GM21390 (cell line): ENCODE measurements at regions not wholly inside any gene's neighbourhood (a gene's known extent, or its start where the extent isn't known, plus 50 kb on each side); places are given as distances from the start of the nearest gene placed in this dataset.

Source experiments
- ATAC-seq: cut with Tn5 transposase; IDR thresholded peaks from one replicate; pipeline ENCODE4 v1.9.1; 2021; ENCODE audit not compliant: unreplicated experiment

DNA sequence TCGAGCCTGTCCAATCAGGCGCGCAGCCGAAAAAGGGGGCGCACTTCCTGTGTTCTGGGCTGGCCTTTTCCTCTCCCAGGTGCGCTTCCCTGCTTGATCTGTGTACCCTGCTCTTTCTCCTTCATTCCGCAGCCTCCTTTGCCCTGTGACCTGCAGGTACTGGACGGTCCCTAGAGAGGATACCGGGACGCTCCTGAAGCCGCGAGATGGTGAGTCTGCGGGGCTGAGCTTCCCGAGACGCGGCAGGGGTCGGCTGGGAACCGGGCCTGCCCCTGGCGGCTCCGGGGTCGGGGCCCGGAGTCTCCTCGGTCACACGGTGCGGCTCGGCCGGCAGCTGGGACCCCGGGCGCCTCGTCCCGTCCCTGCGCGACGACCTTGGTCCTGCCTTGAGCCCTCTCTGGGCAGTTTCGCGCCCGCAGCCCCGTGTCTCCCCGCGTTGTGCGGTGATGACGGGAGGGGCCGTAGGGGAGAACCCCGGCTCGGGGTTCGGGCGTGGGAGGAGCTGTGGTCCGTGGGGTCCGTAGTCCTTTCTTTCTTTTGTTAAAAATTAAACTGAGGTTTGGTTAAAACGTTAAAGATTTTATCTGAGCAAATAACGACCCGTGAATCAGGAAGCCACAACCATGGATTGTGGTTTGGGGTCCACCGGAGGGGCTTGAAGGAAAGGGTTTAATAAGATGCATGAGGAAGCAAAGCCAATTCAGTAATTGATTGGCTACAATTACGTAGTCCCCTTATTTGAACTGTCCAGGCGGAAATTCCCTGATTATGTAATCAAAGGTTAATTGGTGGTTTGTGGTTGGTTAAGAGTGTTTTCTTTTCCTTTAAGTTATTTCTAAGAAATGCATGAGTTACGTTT is 172.8 kb upstream of the ZNF267 start:
- peak; percentile 91 for ATAC-seq

DNA sequence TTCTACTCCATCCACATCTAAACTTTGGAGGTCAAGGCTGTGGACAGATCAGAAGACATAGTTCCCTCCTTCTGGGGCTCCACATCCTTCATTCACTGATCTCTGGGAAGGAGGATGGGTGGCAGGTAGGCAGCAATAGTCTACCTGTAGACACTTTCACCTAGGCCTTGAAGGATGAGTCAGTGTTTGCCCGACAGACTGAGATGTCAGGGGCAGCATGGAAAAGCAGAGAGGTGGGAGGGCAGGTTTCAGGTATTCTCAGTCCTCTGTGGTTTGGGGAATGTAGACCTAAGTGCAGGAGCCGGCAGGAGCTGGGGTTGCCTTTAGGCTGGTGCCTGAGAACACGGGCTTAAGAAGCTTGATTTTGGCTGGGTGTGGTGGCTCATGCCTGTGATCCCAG is 171.9 kb upstream of the ZNF267 start:
- no peak for ATAC-seq

DNA sequence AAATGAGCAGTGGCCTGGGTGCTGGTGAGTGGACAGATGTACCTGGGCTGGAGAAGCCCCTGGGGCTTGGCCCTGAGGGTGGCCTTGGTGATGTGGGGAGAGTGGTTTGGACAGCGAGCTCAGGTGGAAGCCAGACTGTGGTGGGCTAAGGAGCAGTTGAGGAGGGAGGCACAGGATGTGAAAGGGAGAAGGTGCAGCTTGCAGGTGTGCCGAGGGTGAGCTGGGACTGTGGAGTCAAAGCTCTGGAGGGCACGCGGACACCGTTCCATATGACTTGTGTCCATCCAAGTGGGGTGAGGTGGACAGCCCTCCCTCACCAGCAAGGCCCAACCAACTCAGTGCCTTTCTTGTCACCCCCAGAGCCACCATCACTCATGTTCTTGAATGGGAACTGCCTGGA is 170.8 kb upstream of the ZNF267 start:
- no peak for ATAC-seq

DNA sequence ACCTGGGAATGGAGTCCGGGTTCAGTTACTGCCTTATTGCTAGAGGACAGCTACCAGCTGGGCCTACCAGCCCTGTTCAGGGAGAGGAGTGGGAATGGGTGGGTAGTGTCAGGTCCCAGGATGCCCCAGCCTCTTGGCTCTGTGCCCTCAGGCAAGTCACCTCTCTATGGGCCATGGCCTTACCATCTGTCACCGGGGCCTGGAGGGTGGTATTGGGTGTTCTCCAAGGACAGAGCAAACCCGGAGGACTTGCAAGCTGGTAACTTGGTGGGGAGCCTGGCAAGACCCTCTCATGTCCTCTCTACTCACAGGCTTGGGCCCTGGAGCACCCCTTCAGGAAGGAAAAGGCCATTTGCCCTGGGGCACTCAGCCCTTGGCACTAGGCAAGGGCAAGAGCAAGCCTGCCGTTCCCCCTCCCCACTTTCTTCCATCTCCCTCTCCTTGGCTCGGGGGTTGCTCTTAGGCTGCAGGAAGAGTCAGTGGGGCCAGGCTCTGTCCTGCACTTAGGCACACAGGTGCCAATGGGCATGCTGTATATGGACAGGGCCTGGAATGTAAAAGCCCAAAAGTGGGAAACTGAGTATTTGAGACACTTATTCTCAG is 170.0 kb upstream of the ZNF267 start:
- ATAC-seq: no peak

DNA sequence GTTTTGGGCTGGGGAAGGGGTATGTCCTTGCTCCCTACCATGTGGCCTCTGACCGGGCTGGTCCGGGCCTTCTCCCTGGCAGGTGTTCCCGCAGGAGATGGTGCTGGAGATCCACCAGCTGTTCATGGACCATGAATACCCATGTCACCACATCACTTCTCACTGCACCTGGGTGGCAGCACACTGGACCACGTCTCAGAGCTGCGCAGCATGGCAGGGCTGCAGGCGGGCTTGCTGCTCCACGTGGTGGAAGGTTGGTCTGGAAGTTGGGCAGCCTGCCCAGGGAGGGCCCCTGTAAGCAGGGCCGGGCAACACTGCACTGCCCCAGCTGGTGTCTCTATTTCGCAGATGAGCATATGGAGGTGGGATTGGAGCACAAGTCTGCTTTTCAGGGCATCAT is 169.5 kb upstream of the ZNF267 start:
- no peak for ATAC-seq

DNA sequence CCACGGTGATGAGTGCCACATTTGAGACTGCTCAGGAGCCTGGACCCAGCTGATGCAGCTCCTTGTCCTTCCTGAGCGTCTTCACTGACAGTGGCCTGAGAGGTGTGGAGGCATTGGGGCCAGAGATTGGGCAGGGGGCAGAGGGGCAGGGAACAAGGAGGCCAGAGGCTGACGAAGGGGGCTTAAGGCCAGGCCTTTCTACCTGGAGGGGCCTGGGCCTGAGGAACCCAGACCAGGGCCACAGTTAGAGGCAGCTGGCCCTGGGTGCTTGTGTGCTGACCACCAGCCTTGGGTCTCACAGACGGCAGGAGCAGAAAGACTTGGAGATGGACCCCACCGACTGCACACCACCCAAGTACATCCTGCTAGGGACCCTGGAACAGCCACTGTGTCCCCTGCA is 168.2 kb upstream of the ZNF267 start:
- ATAC-seq: no peak

DNA sequence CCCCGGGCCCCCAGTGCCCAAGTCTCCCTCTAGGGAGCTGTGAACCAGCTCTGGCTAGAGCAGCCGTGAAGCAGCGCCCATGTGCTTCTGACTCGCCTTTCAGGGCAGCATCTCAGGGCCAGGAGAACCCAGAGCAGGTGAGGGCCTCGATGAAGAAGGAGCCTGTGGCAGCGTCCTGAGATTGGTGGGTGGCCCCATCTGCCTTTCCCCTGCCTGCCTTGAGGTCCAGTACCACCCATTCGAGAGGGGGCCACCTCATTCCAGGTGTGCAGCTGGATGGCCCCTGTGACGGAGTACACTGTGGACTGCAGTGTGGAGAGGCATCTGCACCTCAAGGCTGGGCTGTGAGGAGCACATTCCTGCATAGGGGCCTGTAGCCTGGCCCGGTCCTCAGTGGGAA is 167.3 kb upstream of the ZNF267 start:
- ATAC-seq: no peak

DNA sequence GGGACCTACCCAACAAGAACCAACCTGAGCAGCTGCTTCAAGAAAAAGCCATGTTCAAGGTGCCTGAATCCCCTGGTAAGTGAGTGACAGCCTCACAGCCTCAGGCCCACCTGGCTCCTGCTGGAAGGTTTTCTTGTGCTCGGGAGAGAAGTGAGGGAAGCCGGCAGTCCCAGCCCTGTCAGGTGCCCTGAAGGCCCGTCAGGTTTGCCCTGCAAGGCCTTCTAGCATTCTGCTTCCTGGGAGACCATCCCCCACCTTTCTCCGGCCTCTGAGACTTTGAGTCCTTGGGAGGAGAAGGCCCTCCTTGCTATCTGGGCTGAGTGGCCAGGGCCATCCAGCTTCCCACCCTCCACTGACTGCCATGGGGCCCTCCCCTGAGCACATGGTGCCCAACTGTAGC is 166.7 kb upstream of the ZNF267 start:
- no peak for ATAC-seq

DNA sequence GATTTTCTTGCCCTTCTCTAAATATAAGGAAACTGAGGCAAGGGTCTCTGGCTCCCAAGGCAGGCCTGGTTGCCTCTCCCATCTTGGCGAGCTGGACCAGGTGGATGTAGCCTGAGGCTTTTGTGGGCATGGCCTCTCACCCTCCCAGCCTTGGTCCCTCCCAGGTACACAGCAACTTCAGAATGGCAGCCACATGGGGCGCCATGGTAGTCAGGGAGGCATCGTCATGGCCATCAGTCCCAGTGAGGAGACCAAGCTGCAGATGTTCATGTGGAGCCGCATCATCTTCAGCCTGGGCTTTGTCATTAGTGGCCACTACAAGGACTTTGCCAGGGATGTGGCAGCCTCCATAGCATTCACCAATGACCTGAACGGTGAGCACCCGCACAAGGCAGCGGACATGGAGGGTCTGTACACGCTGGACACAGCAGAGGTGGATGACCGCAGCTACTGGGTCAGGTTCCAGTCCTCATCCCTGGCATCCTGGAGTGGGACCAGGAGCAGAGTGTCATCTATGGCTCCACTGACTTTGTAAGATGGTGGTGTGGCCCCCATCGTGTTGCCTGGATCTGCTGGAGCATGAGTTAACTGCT is 165.8 kb upstream of the ZNF267 start:
- ATAC-seq: no peak

DNA sequence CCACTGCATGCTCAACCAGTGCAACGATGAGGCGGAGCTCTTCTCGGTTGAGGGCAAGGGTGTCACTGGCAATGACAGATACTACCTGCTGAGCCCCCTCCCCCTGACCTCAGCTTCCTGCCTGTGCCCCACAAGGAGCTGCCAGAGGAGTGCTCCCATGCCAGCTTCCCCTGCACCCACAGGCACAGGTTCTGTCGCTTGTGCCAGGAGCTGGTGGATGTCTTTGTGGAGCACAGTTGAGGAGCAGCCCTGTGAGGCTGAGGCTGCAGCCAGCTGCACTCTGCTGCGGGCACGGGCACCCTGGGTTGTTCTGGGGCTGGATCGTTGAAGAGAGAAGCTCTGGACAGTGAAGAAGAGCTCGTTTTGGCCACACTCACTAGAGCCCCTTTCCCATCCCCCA is 165.3 kb upstream of the ZNF267 start:
- no peak for ATAC-seq

DNA sequence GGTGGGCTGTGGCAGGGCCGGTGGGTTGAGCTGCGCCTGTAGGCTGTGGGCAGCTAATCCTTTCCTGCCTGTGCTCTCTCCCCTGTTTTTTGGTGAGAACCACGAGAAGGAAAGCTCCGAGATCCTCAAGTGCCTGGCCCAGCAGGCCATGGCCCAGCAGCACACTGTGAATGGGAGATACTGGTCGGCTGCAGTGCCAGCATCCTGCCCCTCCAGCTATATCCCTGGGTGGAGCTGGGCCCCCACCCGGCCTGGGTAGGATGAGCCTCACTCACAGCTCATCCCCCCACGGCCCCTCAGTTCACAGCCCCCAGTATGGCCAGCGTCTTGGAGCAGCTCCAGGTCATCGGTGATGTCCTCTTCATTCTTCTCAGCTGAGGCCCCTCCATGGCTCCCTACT is 164.4 kb upstream of the ZNF267 start:
- ATAC-seq: no peak

DNA sequence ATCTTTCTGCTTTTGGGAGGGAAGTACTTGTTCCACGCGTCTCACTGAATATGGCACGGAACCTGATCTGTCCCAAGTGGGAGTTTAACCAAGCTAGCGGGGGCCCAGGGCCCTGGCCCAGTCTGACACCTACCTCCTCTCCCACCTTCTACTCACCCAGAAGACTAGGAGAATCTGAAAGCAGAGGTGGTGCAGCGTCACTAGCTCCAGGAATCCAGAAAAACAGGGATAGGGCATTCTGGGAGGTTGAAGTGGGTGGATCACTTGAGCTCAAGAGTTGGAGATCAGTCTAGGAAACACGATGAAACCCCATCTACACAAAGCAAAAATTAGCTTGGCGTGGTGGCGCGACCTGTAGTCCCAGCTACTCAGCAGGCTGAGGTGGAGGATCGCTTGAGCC is 163.5 kb upstream of the ZNF267 start:
- no peak for ATAC-seq

DNA sequence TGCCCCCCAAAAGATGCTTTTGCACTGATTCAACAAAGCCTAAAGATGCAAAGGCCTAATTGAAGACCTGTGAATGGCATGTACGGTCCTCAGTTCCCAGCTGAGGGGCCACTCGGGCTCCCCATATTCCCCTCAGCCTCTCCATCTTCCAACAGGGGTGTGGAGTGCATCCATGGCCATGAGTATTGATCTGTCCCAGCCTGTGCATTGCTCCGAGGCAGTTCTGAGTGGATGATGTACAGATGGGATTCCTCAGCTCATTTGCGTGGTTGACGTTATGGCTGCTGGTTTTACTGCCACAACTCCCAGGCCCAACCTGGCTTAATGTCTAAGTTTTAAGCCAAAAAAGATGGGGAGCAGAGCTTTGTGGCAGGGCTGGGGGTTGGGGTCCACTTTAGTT is 162.7 kb upstream of the ZNF267 start:
- no peak for ATAC-seq

DNA sequence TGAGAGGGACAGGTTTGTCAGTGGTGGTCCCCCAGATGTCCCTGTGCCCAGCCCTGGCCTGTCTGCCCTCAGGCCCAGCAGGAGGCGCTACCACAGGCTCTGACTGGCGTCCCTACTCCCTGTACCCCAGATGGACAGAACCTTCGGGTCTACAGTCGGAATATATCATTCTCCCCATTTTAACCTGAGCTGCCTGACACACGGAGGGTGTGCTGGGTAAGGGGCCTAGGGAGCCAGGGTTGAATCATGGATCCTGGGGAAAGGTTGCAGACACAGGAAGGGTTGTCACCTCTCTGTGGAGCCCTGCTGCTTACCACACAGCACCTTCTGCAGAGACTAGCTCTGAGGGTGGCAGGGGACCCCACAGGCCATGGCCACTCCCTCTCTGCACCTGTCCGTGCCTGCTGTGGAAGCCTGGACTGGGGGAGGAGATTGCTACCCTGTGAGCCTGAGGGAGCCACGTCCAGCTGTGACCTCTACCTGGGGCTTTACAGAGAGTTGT is 162.2 kb upstream of the ZNF267 start:
- no peak for ATAC-seq

DNA sequence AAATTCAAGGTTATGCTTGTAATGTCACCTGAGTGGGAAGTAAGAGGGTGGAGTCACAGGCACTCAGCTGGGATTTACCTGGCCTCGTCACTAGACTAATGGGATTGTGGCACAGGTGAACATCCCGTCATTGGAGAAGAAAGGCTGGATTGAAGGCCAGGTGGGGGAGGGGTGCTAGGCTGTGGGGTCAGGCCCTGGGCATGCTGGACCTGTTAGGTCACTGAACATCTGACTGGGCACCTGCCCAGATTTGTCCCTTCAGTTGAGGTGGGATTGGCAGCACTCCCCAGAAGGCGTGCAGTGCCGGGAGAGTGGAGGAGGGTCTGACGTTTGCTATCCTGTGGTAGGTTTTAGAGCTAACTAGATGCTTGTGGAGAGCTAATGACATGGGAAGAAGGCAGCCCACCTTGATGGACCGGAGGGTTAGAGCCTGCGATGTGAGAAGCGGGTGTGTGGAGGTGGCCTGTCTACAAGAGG is 161.5 kb upstream of the ZNF267 start:
- no peak for ATAC-seq

DNA sequence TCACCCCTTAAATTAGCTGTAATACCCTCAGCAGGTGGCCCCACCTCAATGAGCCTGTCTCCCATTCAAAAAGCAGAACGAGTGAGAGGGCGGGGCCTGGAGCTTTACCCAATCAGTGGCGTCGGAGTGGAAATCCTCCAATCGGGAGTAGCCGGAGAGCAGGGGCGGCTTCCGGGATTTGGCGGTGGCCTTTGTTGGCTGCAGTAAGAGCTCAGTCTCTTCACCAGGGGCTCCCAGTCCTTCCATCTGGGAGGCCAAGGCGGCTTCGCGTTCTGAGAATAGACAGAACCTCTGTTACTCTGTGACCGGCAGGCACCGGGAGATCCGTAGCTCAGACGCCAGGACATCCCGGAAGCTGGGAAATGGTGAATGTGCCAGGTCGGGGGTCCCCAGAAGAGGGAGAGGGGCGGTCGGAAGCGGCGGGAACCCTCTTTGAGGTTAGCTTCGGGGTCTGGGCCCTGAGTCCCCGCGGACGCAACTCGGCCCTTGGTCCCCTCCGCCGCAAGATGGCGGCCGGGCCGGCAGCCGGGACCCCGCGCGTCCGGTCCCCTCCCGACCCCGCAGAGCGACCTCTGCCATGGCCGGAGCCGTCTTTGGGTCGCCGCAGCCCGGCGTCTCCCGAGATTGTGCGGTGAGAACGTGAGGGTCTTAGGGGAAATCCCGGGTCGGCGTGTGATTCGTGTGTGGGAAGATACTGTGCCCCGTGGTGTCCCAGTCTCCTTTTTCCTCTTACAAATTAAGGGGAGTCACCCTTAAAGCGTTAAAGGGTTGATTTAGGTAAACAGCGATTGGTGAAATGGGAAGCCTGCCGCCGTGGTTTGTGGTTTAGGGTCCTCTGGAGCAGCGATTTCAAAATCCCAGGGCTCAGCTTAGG is 160.3 kb upstream of the ZNF267 start:
- ATAC-seq: peak; percentile 91

DNA sequence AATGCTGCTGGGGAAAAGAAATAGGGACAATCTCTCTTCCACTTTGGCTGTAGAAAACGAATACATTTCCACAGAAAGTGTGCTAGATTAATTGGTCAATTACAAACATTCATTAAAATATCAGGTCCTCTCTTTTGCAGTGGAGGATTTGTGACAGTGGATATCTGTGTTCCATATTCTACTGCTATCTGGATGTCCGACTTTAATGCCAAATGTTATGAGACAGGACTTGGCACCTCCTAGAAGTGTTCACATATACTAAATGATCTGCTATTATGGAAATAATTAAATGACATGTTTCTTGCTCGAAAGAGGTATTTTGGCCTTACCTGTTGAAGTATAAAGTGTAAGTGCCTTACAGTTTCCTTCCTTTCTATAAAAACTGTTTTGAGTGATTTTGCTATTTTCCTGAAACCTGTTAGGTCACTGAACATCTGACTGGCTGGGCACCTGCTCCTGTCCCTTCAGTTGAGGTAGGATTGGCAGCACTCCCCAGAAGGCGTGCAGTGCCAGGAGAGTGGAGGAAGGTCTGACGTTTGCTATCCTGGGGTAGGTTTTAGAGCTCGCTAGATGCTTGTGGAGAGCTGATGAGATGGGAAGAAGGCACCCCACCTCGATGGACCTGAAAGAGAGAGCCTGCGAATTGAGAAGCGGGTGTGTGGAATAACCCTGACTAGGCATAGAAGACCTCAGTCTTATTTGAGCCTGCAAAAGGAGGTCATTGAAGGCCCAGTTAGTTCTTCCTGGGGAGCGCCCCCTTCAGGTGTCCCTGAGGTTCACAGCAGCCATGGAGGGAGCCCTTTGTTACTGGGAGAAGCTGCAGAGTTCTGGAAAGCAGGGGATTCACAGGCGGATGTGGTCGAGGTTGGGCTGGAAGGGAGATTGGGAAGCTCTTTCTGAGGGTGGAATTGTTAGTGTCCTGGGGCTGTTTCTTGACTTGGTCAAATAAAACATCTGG is 159.4 kb upstream of the ZNF267 start:
- no peak for ATAC-seq

DNA sequence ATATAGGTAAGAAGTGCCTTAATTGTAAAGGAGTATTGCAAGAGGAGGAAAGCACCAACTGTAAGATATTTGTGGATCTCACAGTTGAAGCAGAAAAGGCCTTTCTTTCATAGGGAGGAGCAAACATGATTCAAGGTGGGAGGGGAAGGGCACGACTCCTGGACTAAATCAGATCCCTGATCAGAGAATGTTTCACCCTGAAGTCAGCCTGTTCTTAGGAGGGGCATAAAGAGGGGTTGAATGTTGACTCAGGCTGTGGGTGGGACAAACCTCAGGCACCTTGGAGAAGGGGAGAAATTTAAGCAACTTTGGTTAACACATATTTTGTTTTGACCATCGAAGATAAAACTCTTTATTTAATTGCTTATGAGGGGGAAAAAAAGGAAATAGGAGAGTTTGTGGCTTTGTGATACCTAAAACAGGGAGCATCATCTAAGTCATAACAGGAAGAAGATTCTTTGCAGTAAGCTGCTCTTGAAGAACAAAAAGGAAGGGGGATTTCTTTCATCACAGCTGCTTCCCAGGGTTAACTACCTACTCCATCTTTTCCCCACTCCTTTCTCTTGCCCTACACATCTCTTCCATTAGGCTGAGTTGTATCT is 158.6 kb upstream of the ZNF267 start:
- ATAC-seq: no peak

DNA sequence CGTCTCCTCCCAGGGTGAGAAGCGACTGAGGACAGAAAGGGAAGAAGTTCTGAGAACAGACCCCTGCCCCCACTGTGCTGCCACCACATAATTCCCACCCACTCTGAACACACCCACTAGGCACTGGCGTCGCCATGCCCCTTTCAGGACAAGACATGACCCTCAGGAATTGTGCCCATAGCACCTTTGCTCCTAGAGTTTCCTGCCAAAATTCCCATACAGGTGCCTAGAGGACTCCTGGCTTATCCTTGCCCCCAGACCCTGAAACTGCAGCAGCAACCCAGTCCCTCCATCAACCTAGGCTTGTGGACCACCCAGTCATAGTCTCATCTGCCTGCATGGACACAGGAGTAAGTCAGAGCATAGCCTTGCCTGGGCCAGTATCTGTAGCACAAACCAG is 157.7 kb upstream of the ZNF267 start:
- no peak for ATAC-seq

DNA sequence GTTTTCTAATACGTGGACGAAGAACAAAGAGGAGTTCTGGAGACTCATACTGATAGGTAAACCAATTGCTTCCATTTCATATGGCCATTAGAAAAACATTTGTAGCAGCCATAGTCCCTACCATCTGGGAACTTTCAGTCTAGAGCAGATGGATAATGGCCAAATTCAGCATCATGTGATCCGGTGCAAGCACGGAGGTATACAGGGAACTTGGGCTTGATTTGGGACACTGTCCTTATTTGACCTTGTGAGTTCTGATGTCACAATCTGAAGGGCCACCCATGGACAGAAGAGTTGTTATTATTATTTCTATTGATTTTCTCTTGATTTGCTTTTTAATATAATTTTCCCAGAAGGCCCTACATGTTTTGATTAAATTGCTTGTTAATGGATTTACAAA is 154.6 kb upstream of the ZNF267 start:
- no peak for ATAC-seq
